Peyer's patch (tissue), 4 donors: ENCODE measurements at regions not wholly inside any gene's neighbourhood (a gene's known extent, or its start where the extent isn't known, plus 50 kb on each side); places are given as distances from the start of the nearest gene placed in this dataset.

Experiments used
- POLR2A ChIP-seq, 2 donors: fragments of 450-650 bp; IDR thresholded peaks; one replicate each; pipeline ENCODE4 v1.5.1; 2017; ENCODE audit warnings: antibody characterized with exemption in 2 of 2, mild to moderate bottlenecking in 2 of 2, moderate library complexity in 2 of 2
- TF ChIP-seq, protein P1 (sequence below), 6 experiments: fragments of 450-650 bp in 4 of 6; fragments of 200-600 bp in 2 of 6; sonication (generic) in 1 of 6; IDR thresholded peaks; one replicate each; pipeline ENCODE4 v1.5.1; 2017 to 2019; ENCODE audit warnings: antibody characterized with exemption in 6 of 6, mild to moderate bottlenecking in 3 of 6, moderate library complexity in 1 of 6

DNA sequence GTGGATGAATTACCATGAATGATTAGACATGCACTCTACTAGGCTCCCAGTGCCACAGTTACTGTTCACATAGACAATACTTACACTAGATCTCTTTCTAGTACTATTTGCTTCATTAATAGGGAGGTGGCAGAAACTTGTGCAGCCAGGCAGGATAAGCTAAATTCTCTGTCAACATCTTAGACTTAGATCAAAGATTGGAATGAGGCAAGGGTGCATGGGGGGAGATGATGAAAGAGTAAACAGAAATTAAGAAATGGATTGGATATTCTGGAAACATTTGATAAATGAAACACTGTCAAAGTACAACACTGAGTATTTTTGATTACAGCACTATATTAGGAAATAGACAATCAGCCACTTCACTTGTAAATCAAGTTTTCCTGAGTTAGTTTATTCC lies 205.4 kb upstream of the TBC1D5 start:
- TF ChIP-seq, protein P1, sequence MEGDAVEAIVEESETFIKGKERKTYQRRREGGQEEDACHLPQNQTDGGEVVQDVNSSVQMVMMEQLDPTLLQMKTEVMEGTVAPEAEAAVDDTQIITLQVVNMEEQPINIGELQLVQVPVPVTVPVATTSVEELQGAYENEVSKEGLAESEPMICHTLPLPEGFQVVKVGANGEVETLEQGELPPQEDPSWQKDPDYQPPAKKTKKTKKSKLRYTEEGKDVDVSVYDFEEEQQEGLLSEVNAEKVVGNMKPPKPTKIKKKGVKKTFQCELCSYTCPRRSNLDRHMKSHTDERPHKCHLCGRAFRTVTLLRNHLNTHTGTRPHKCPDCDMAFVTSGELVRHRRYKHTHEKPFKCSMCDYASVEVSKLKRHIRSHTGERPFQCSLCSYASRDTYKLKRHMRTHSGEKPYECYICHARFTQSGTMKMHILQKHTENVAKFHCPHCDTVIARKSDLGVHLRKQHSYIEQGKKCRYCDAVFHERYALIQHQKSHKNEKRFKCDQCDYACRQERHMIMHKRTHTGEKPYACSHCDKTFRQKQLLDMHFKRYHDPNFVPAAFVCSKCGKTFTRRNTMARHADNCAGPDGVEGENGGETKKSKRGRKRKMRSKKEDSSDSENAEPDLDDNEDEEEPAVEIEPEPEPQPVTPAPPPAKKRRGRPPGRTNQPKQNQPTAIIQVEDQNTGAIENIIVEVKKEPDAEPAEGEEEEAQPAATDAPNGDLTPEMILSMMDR (IDR thresholded peaks at IDR 0.05): no peak
- TF ChIP-seq POLR2A (IDR thresholded peaks at IDR 0.05): no peak
